ENCODE measurements at regions not wholly inside any gene's neighbourhood (a gene's known extent, or its start where the extent isn't known, plus 50 kb on each side); places are given as distances from the start of the nearest gene placed in this dataset.
"Not testable (repeated sequence)": the region's sequence is repeated elsewhere in the genome, so short reads cannot be mapped to it uniquely, and the experiment has no call there.

DNA sequence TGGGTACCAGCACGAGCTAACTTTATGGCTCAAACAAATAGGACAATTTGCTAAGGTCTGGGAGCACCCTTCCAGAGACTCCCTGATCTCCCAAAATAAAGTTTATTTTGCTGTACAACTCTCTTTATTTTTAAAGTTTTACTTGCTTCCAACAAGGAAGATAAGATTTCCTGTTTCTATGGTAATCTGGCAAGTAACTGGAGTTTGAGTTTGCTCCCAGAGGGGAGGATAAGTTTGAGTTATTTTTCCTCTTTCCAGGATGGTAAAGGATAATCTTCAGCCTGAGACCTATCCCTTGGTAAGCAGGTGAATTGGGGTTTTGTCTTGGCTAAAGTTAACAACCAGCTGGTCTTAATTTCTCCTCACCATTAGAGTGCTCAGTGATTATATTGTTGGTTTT lies 1019.4 kb upstream of the ALCAM start:
- no peak overlapping the region for H3K4me3 ChIP-seq (ENCODE audit: low read depth, low read length)
- DNase-seq (ENCODE audit: low read depth), result no peak
- TF ChIP-seq POLR2A (IDR thresholded peaks at IDR 0.05; ENCODE audit: extremely low read depth, insufficient read length) (no peak), MYC (IDR thresholded peaks at IDR 0.05; ENCODE audit: low read depth, low read length) (no peak)
- TF ChIP-seq, protein P1, sequence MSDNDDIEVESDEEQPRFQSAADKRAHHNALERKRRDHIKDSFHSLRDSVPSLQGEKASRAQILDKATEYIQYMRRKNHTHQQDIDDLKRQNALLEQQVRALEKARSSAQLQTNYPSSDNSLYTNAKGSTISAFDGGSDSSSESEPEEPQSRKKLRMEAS (IDR thresholded peaks at IDR 0.05; ENCODE audit: low read depth, low read length), result no peak
- TF ChIP-seq, protein P2, sequence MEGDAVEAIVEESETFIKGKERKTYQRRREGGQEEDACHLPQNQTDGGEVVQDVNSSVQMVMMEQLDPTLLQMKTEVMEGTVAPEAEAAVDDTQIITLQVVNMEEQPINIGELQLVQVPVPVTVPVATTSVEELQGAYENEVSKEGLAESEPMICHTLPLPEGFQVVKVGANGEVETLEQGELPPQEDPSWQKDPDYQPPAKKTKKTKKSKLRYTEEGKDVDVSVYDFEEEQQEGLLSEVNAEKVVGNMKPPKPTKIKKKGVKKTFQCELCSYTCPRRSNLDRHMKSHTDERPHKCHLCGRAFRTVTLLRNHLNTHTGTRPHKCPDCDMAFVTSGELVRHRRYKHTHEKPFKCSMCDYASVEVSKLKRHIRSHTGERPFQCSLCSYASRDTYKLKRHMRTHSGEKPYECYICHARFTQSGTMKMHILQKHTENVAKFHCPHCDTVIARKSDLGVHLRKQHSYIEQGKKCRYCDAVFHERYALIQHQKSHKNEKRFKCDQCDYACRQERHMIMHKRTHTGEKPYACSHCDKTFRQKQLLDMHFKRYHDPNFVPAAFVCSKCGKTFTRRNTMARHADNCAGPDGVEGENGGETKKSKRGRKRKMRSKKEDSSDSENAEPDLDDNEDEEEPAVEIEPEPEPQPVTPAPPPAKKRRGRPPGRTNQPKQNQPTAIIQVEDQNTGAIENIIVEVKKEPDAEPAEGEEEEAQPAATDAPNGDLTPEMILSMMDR (IDR thresholded peaks at IDR 0.05; ENCODE audit: low read depth, low read length), result no peak

DNA sequence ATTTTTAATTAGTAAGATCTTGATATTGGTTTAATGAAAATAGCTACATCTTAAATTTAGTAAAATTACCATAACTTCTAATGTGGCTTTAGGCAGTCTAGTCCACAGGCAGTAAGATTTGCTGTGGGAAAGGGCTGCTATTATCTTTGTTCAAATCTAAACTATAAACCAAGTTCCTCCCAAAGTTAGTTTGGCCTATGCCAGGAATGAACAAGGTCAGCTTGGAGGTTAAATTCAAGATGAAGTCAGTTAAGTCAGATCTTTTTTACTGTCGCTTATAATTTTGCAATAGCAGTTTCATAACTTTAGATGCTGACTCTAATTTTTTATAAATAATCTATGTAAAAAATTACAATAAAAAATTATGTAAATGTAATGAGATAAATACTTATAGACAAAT lies 1016.9 kb upstream of the ALCAM start:
- TF ChIP-seq, protein P2 (IDR thresholded peaks at IDR 0.05; ENCODE audit: low read depth, low read length), result no peak
- TF ChIP-seq, protein P1 (IDR thresholded peaks at IDR 0.05; ENCODE audit: low read depth, low read length), result no peak
- TF ChIP-seq MYC (IDR thresholded peaks at IDR 0.05; ENCODE audit: low read depth, low read length) (no peak), POLR2A (IDR thresholded peaks at IDR 0.05; ENCODE audit: extremely low read depth, insufficient read length) (no peak)
- H3K4me3 ChIP-seq (ENCODE audit: low read depth, low read length), result no peak overlapping the region
- no peak for DNase-seq (ENCODE audit: low read depth)

DNA sequence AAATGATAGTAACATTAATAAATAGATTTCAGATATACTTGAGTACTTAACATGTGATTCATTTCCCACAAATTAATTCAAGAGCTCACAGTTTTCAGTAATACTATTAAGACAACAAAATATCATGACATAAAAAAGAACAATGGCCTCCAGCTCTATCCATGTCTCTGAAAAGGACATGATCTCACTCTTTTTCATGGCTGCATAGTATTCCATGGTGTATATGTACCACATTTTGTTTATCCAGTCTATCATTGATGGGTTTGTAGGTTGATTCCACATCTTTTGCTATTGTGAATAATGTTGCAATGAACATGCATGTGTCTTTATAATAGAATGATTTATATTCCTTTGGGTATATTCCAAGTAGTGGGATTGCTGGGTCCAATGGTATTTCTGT lies 1012.8 kb upstream of the ALCAM start:
- no peak overlapping the region for H3K4me3 ChIP-seq (ENCODE audit: low read depth, low read length)
- no peak for TF ChIP-seq MYC (IDR thresholded peaks at IDR 0.05; ENCODE audit: low read depth, low read length)
- TF ChIP-seq, protein P1 (IDR thresholded peaks at IDR 0.05; ENCODE audit: low read depth, low read length), result no peak
- DNase-seq (ENCODE audit: low read depth), result no peak

DNA sequence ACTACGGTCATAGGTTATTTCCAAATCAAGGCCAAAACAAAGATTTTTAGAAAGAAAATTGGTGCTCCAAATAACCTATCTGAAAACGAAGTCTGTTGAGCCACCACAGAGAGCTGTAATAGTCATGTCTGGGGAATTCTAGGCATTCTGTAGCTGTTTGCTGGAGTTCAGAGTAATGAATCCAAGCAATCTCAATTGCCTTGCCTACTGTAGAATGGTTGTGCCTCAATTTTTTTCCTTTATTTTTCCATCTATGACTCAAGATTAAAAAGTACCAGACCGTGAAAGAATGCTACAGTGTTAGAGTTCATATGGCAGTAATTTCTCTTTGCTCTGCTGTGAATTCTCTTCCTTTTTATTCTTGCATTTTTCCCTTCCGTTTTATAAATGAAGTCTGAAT lies 1007.2 kb upstream of the ALCAM start:
- no peak overlapping the region for H3K4me3 ChIP-seq (ENCODE audit: low read depth, low read length)
- DNase-seq (ENCODE audit: low read depth), result no peak
- no peak for TF ChIP-seq POLR2A (IDR thresholded peaks at IDR 0.05; ENCODE audit: extremely low read depth, insufficient read length)
- TF ChIP-seq, protein P1 (IDR thresholded peaks at IDR 0.05; ENCODE audit: low read depth, low read length), result no peak
- TF ChIP-seq, protein P2 (IDR thresholded peaks at IDR 0.05; ENCODE audit: low read depth, low read length), result no peak
- TF ChIP-seq MYC (IDR thresholded peaks at IDR 0.05; ENCODE audit: low read depth, low read length), result no peak

DNA sequence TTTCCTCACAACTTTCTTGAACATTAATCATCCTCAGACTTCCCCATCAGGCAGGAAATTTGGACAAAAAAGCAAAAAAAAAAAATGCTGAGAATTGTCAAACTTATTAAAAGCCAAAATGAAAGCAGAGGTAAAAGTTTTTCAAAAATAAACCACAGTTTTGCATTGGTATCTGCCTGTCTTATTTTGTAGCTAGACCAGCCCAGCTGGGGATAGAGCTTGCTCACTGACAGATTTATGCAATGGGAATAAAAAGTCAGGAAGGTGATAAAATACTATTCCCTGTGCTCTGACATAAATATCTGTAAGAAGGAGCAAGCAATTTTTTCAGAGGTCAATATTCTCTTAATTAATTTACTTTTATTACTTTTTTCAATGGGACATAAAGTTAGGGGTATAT lies 1006.7 kb upstream of the ALCAM start:
- no peak overlapping the region for H3K4me3 ChIP-seq (ENCODE audit: low read depth, low read length)
- TF ChIP-seq POLR2A (IDR thresholded peaks at IDR 0.05; ENCODE audit: extremely low read depth, insufficient read length) (no peak), MYC (IDR thresholded peaks at IDR 0.05; ENCODE audit: low read depth, low read length) (no peak)
- TF ChIP-seq, protein P1 (IDR thresholded peaks at IDR 0.05; ENCODE audit: low read depth, low read length), result no peak
- TF ChIP-seq, protein P2 (IDR thresholded peaks at IDR 0.05; ENCODE audit: low read depth, low read length), result no peak
- no peak for DNase-seq (ENCODE audit: low read depth)

DNA sequence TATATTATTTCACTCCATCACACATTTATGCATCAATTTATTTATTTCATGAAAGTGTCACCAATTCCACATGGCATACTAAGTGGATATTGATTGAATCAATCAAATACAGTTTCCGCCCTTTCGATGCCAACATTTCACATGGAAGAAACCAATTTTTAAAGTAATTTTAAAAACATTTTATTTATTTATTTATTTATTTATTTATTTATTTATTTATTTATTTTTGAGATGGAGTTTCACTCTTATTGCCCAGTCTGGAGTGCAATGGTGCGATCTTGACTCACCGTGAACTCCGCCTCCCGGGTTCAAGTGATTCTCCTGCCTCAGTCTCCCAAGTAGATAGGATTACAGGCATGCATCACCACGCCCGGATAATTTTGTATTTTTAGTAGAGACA lies 1005.0 kb upstream of the ALCAM start:
- H3K4me3 ChIP-seq (ENCODE audit: low read depth, low read length); DNase-seq (ENCODE audit: low read depth): not testable (repeated sequence)

DNA sequence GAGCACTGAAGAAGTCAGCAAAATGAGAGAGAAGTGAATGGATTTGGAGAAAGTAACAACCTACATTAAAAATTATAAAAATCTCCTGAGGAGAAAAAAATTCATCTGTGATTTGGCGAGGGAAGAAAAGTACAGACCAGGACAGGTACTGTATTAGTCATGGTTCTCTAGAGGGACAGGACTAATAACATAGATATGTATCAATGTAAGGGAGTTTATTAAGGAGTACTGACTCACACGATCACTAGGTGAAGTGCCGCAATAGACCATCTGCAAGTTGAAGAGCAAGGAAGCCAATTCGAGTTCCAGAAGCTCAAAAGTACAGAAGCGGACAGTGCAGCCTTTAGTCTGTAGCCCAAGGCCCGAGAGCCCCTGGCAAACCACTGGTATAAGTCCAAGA lies 1004.4 kb upstream of the ALCAM start:
- DNase-seq (ENCODE audit: low read depth), result no peak
- TF ChIP-seq MYC (IDR thresholded peaks at IDR 0.05; ENCODE audit: low read depth, low read length), result no peak
- TF ChIP-seq, protein P1 (IDR thresholded peaks at IDR 0.05; ENCODE audit: low read depth, low read length), result no peak
- TF ChIP-seq, protein P2 (IDR thresholded peaks at IDR 0.05; ENCODE audit: low read depth, low read length), result no peak
- no peak for TF ChIP-seq POLR2A (IDR thresholded peaks at IDR 0.05; ENCODE audit: extremely low read depth, insufficient read length)
- H3K4me3 ChIP-seq (ENCODE audit: low read depth, low read length), result no peak overlapping the region

Data from NB4 (cell line).